Body of pancreas (tissue), 4 donors: ENCODE measurements at regions not wholly inside any gene's neighbourhood (a gene's known extent, or its start where the extent isn't known, plus 50 kb on each side); places are given as distances from the start of the nearest gene placed in this dataset.

Source experiments
- ATAC-seq: fragments of 150-250 bp; one replicate; pipeline ENCODE4 v1.9.1; 2016
- DNase-seq, 4 donors: peaks; one replicate each; pipeline ENCODE4 v3.0.0-alpha.2; 2019
- H3K27ac ChIP-seq, 4 donors: fragments of 200-600 bp; sonication (generic); 1 replicate in 3 of 4; 2 replicates in 1 of 4; pipeline versions ENCODE4 v1.5.1 to v1.6.1; 2016 to 2019; ENCODE audit warnings: mild to moderate bottlenecking in 1 of 4, mixed read lengths in 1 of 4, moderate library complexity in 1 of 4
- H3K27me3 ChIP-seq, 2 donors: fragments of 200-600 bp; sonication (generic); one replicate each; pipeline ENCODE4 v1.6.0; 2016; ENCODE audit warnings: mild to moderate bottlenecking in 1 of 2
- H3K36me3 ChIP-seq, 2 donors: fragments of 200-600 bp; sonication (generic); replicated peaks in 1 of 2; 2 replicates each; pipeline ENCODE4 v1.5.1; 2016; ENCODE audit warnings: low read depth in 2 of 2; ENCODE audit not compliant: insufficient read depth in 1 of 2
- H3K4me1 ChIP-seq: fragments of 200-600 bp; sonication (generic); one replicate; pipeline ENCODE4 v1.6.0; 2016
- H3K4me3 ChIP-seq, 2 donors: fragments of 200-600 bp; sonication (generic); 1 replicate in 1 of 2; 2 replicates in 1 of 2; pipeline ENCODE4 v1.5.1; 2016 to 2019
- H3K9me3 ChIP-seq, 3 donors: fragments of 200-600 bp; sonication (generic); 1 replicate in 2 of 3; 2 replicates in 1 of 3; pipeline ENCODE4 v1.5.1; 2016
- CTCF ChIP-seq, 7 experiments: fragments of 450-650 bp in 4 of 7; fragments of 200-600 bp in 3 of 7; sonication (generic) in 3 of 7; IDR thresholded peaks; one replicate each; pipeline ENCODE4 v1.5.1; 2016 to 2019; ENCODE audit warnings: antibody characterized with exemption in 7 of 7
- POLR2A ChIP-seq, 3 donors: fragments of 450-650 bp; IDR thresholded peaks; one replicate each; pipeline ENCODE4 v1.6.1; 2016; ENCODE audit warnings: antibody characterized with exemption in 3 of 3, mild to moderate bottlenecking in 2 of 3
- WGBS, 2 donors: methylation state at CpG; one replicate each; pipeline ENCODE4 v1.1.5; 2017; 5-methylcytosine and 5-hydroxymethylcytosine counted together
- intact Hi-C: fragments of 100-400 bp; cut with DNase I; formaldehyde crosslinking; loops from one replicate; pipeline ENCODE4 v1.15.1; 2023

DNA sequence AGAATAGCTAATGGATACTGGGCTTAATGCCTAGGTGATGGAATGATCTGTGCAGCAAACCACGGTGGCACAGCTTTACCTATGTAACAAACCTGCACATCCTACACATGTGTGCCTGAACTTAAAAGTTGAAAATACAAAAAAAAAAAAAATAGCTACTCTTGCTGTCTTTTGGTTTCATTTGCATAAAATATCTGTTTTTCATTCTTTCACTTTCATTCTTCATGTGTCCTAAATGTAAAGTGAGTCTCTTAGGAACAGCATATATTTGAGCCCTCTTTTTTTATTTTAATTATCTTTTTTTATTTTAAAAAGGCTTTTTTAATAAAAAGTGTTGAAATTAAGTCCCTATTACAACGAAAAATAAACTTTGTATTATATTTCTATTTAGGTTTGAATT is 836.1 kb upstream of the KCND2 start:
- 52 to 55% methylated on average over 2 of the region's 2 CpGs for WGBS, 2 donors
- intact Hi-C loops, result no loop called here
- H3K4me1 ChIP-seq, result no peaks in the 10 kb centered on the region

DNA sequence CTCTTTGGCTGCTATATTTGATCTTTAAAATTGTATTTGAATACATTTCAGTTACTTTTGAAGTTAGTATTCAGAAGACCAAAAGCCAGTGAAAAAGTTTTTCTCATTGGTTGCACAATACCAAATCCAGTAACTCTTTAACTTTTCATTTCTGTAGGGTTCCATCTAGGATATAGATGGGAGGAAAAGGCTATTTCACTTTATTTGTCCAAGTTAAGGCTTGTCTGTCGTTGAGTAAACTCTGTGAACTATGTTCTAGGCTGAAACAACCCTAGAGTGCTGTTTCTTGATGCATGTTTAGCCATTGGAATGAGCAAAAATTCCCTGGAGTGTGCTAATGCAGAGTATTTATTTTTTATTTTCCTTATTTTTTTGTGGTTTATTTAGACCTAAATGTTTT is 834.7 kb upstream of the KCND2 start:
- TF ChIP-seq POLR2A (IDR thresholded peaks at IDR 0.05) (no peak), CTCF (IDR thresholded peaks at IDR 0.05) (no peak)
- DNase-seq (no peak), ATAC-seq (no peak)
- H3K36me3 ChIP-seq, result no peaks in the 10 kb centered on the region
- H3K9me3 ChIP-seq, result no peaks in the 10 kb centered on the region
- intact Hi-C loops, result no loop called here
- no peaks in the 10 kb centered on the region for H3K27me3 ChIP-seq
- no peak overlapping the region for H3K27ac ChIP-seq
- H3K4me3 ChIP-seq, result no peak overlapping the region
- no peaks in the 10 kb centered on the region for H3K4me1 ChIP-seq
- WGBS, 2 donors, result 5 to 18% methylated on average over 1 of the region's 1 CpG

More for the DNA sequence above, 836.1 kb upstream of the KCND2 start:
- no peaks in the 10 kb centered on the region for H3K27me3 ChIP-seq
- DNase-seq, result no peak
- TF ChIP-seq CTCF (IDR thresholded peaks at IDR 0.05), result no peak
- TF ChIP-seq POLR2A (IDR thresholded peaks at IDR 0.05), result no peak
- no peak for ATAC-seq
- no peaks in the 10 kb centered on the region for H3K9me3 ChIP-seq
- H3K36me3 ChIP-seq, result no peaks in the 10 kb centered on the region
- H3K27ac ChIP-seq, result no peak overlapping the region
- no peak overlapping the region for H3K4me3 ChIP-seq

GRCh38 chr7:119439192-119439591 is 833.8 kb upstream of the KCND2 start:
- H3K9me3 ChIP-seq, result no peaks in the 10 kb centered on the region
- no peak overlapping the region for H3K27ac ChIP-seq
- no peak overlapping the region for H3K4me3 ChIP-seq
- no peak for ATAC-seq
- no peaks in the 10 kb centered on the region for H3K4me1 ChIP-seq
- intact Hi-C loops, result no loop called here
- no peaks in the 10 kb centered on the region for H3K27me3 ChIP-seq
- DNase-seq, result no peak
- no peaks in the 10 kb centered on the region for H3K36me3 ChIP-seq
- 47 to 51% methylated on average over 4 of the region's 4 CpGs for WGBS, 2 donors
- TF ChIP-seq POLR2A (IDR thresholded peaks at IDR 0.05), result no peak
- TF ChIP-seq CTCF (IDR thresholded peaks at IDR 0.05), result no peak

DNA sequence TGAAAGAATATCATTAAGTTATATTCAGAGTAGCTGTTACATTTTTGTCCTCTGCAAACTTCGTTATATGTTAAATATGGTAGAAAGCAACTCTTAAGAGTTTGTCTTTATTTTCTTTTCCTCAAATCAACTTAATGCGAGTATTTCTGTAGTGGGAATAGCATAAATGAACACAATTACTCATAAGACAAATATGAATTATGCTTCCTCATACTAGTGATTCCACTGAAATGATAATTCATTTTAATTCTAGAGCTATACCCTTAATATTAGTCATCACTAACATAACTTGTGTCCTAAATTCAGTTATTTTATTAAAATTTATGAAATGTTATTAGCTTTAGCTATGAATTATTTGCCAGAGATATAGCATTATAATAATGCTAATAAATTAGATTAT is 820.6 kb upstream of the KCND2 start:
- intact Hi-C loops, result no loop called here
- WGBS, 2 donors, result 67 to 68% methylated on average over 2 of the region's 2 CpGs

More for the DNA sequence above, 820.6 kb upstream of the KCND2 start:
- Histone ChIP-seq H3K27me3 (no peaks in the 10 kb centered on the region), H3K27ac (no peak overlapping the region), H3K9me3 (no peaks in the 10 kb centered on the region), H3K4me3 (no peak overlapping the region), H3K4me1 (no peaks in the 10 kb centered on the region), H3K36me3 (no peaks in the 10 kb centered on the region)
- TF ChIP-seq POLR2A (IDR thresholded peaks at IDR 0.05) (no peak), CTCF (IDR thresholded peaks at IDR 0.05) (no peak)
- DNase-seq, result no peak
- ATAC-seq, result no peak
